Loucy (cell line): ENCODE measurements at regions not wholly inside any gene's neighbourhood (a gene's known extent, or its start where the extent isn't known, plus 50 kb on each side); places are given as distances from the start of the nearest gene placed in this dataset.

Source experiments
- H2AFZ ChIP-seq: fragments of 200-600 bp; sonication (generic); 2 replicates; pipeline ENCODE4 v1.6.0; 2016; ENCODE audit warnings: antibody characterized with exemption, mild to moderate bottlenecking, low read length, moderate library complexity
- H3F3A ChIP-seq: fragments of 200-600 bp; 2 replicates; pipeline ENCODE4 v1.6.0; 2016; ENCODE audit warnings: antibody characterized with exemption, low read depth, mild to moderate bottlenecking
- H3K27me3 ChIP-seq: fragments of 200-600 bp; sonication (generic); 2 replicates; pipeline ENCODE4 v1.6.1; 2014; ENCODE audit warnings: low read length, mild to moderate bottlenecking; ENCODE audit not compliant: insufficient read depth, poor library complexity, severe bottlenecking
- H3K36me3 ChIP-seq: fragments of 200-600 bp; sonication (generic); 2 replicates; pipeline ENCODE4 v1.6.1; 2016; ENCODE audit warnings: low read length; ENCODE audit not compliant: insufficient read depth
- H3K4me1 ChIP-seq: fragments of 200-600 bp; sonication (generic); 2 replicates; pipeline ENCODE4 v1.5.1; 2014; ENCODE audit warnings: low read length, mild to moderate bottlenecking; ENCODE audit not compliant: insufficient read depth, poor library complexity, severe bottlenecking
- H3K4me2 ChIP-seq: fragments of 200-600 bp; sonication (generic); 2 replicates; pipeline ENCODE4 v1.6.0; 2014; ENCODE audit warnings: antibody characterized with exemption, low read length, low read depth, mild to moderate bottlenecking; ENCODE audit not compliant: poor library complexity, severe bottlenecking
- H3K4me3 ChIP-seq: fragments of 200-600 bp; sonication (generic); 2 replicates; pipeline ENCODE4 v1.5.1; 2014; ENCODE audit warnings: low read length, mild to moderate bottlenecking, mixed read lengths; ENCODE audit not compliant: poor library complexity, severe bottlenecking
- H3K79me2 ChIP-seq: fragments of 200-600 bp; sonication (generic); 2 replicates; pipeline ENCODE4 v1.6.1; 2014; ENCODE audit warnings: low read length; ENCODE audit not compliant: insufficient read depth
- H3K9ac ChIP-seq: fragments of 200-600 bp; sonication (generic); 2 replicates; pipeline ENCODE4 v1.6.0; 2014; ENCODE audit warnings: mild to moderate bottlenecking, low read depth, low read length, moderate library complexity; ENCODE audit not compliant: poor library complexity, severe bottlenecking
- H3K9me2 ChIP-seq: fragments of 200-600 bp; sonication (generic); replicated peaks from 2 replicates; pipeline ENCODE4 v1.6.1; 2016; ENCODE audit warnings: low read depth, low read length, mixed read lengths
- H3K9me3 ChIP-seq: fragments of 200-600 bp; sonication (generic); 2 replicates; pipeline ENCODE4 v1.6.1; 2014; ENCODE audit warnings: mild to moderate bottlenecking, antibody characterized with exemption, low read length, low read depth; ENCODE audit not compliant: insufficient read depth
- H4K20me1 ChIP-seq: fragments of 200-600 bp; sonication (generic); 2 replicates; pipeline ENCODE4 v1.6.0; 2014; ENCODE audit warnings: antibody characterized with exemption, low read length, mild to moderate bottlenecking; ENCODE audit not compliant: insufficient read depth, poor library complexity, severe bottlenecking
- EZH2phosphoT487 ChIP-seq: fragments of 200-600 bp; IDR thresholded peaks from 2 replicates; pipeline ENCODE4 v1.6.1; 2018; ENCODE audit warnings: antibody characterized with exemption, mild to moderate bottlenecking, moderate library complexity, borderline replicate concordance
- TF ChIP-seq, protein P1 (sequence below): fragments of 200-600 bp; sonication (generic); conservative IDR thresholded peaks from 2 replicates; pipeline ENCODE4 v1.5.1; 2014; ENCODE audit warnings: mild to moderate bottlenecking, antibody characterized with exemption, low read length

DNA sequence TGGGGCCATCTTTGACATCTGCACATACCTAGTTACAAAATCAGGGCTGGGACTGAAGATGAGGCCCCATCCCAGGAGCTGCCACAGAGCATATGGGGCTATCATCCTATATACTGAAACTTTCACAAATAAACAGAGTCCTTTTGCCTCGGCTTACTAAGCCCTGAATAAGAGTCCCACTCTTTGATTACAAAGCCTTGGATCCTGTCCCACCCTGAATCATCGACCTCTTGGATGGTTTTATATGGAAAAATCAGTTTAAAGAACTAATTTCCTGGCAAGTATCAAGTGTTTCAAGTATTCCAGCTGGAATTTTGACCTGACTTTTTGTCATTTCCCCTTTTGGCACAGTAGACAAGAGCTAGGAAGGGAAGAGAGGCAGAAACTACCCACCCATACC lies 331.3 kb upstream of the FRG2C start:
- Histone ChIP-seq H2AFZ (no peak overlapping the region), H4K20me1 (no peaks in the 10 kb centered on the region), H3K4me1 (no peaks in the 10 kb centered on the region), H3K4me3 (no peak overlapping the region), H3K9me3 (no peaks in the 10 kb centered on the region; the same call in 1 of the 2 replicates), H3K9me2 (no peaks in the 10 kb centered on the region), H3K79me2 (no peaks in the 10 kb centered on the region), H3K27me3 (no peaks in the 10 kb centered on the region), H3F3A (no peaks in the 10 kb centered on the region), H3K9ac (no peak overlapping the region), H3K36me3 (no peaks in the 10 kb centered on the region), H3K4me2 (no peak overlapping the region)
- TF ChIP-seq, protein P1, sequence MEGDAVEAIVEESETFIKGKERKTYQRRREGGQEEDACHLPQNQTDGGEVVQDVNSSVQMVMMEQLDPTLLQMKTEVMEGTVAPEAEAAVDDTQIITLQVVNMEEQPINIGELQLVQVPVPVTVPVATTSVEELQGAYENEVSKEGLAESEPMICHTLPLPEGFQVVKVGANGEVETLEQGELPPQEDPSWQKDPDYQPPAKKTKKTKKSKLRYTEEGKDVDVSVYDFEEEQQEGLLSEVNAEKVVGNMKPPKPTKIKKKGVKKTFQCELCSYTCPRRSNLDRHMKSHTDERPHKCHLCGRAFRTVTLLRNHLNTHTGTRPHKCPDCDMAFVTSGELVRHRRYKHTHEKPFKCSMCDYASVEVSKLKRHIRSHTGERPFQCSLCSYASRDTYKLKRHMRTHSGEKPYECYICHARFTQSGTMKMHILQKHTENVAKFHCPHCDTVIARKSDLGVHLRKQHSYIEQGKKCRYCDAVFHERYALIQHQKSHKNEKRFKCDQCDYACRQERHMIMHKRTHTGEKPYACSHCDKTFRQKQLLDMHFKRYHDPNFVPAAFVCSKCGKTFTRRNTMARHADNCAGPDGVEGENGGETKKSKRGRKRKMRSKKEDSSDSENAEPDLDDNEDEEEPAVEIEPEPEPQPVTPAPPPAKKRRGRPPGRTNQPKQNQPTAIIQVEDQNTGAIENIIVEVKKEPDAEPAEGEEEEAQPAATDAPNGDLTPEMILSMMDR: no peak
- TF ChIP-seq EZH2phosphoT487: no peak

- Histone ChIP-seq H3K4me1 (no peaks in the 10 kb centered on the region), H3K36me3 (no peaks in the 10 kb centered on the region), H3K9me3 (no peaks in the 10 kb centered on the region; the same call in 1 of the 2 replicates), H3F3A (no peaks in the 10 kb centered on the region), H4K20me1 (no peaks in the 10 kb centered on the region), H2AFZ (no peak overlapping the region), H3K9me2 (no peaks in the 10 kb centered on the region), H3K4me2 (no peak overlapping the region), H3K27me3 (no peaks in the 10 kb centered on the region), H3K9ac (no peak overlapping the region), H3K4me3 (no peak overlapping the region), H3K79me2 (no peaks in the 10 kb centered on the region)
- TF ChIP-seq, protein P1: no peak
- no peak for TF ChIP-seq EZH2phosphoT487
These were observed 329.8 kb upstream of the FRG2C start for GRCh38 chr3:75334299-75334698.

GRCh38 chr3:75337226-75337900 lies 326.8 kb upstream of the FRG2C start:
- Histone ChIP-seq H3K9me3 (no peaks in the 10 kb centered on the region; the same call in 1 of the 2 replicates), H3K9me2 (no peaks in the 10 kb centered on the region), H3K4me3 (no peak overlapping the region), H4K20me1 (no peaks in the 10 kb centered on the region), H3F3A (no peaks in the 10 kb centered on the region), H3K27me3 (no peaks in the 10 kb centered on the region), H3K4me2 (no peak overlapping the region), H2AFZ (no peak overlapping the region), H3K36me3 (no peaks in the 10 kb centered on the region), H3K9ac (no peak overlapping the region), H3K4me1 (no peaks in the 10 kb centered on the region), H3K79me2 (no peaks in the 10 kb centered on the region)
- TF ChIP-seq, protein P1: no peak
- TF ChIP-seq EZH2phosphoT487: no peak
